Common myeloid progenitor, CD34-positive (primary cell): ENCODE measurements at regions not wholly inside any gene's neighbourhood (a gene's known extent, or its start where the extent isn't known, plus 50 kb on each side); places are given as distances from the start of the nearest gene placed in this dataset.

ENCODE experiments used
- CTCF ChIA-PET: fragments of 350-600 bp; sonication (Branson Sonifier 250); formaldehyde crosslinking; loops from one replicate; lab custom pipeline; 2021; ENCODE audit warnings: antibody characterized with exemption; lab: Charles Lee
- POLR2A ChIA-PET: fragments of 350-600 bp; sonication (Branson Sonifier 250); formaldehyde crosslinking; loops from one replicate; lab custom pipeline; 2021; ENCODE audit warnings: antibody characterized with exemption; lab: Charles Lee
- DNase-seq, 3 donors: peaks; one replicate each; pipeline versions ENCODE4 v3.0.0 to v3.0.0-alpha.2; 2013
- H3K27ac ChIP-seq, 2 experiments: 1 replicate in 1 of 2; 2 replicates in 1 of 2; pipeline ENCODE4 v1.7.0; 2013; ENCODE audit warnings: inconsistent platforms in 2 of 2, low read length in 2 of 2, mild to moderate bottlenecking in 2 of 2, low read depth in 1 of 2, moderate library complexity in 1 of 2; ENCODE audit not compliant: severe bottlenecking in 2 of 2, insufficient read depth in 1 of 2, poor library complexity in 1 of 2
- H3K27me3 ChIP-seq, 5 experiments: replicated peaks in 2 of 5; 1 replicate in 3 of 5; 2 replicates in 2 of 5; pipeline versions ENCODE4 v1.6.1 to v1.7.0; 2013; ENCODE audit warnings: low read length in 4 of 5, mild to moderate bottlenecking in 2 of 5, moderate library complexity in 2 of 5, inconsistent platforms in 1 of 5; ENCODE audit not compliant: insufficient read depth in 5 of 5, control insufficient read depth in 4 of 5
- H3K36me3 ChIP-seq, 4 experiments: 1 replicate in 2 of 4; 2 replicates in 2 of 4; pipeline versions ENCODE4 v1.6.1 to v1.7.0; 2013; ENCODE audit warnings: low read length in 3 of 4, control low read depth in 1 of 4, mild to moderate bottlenecking in 1 of 4; ENCODE audit not compliant: control insufficient read depth in 4 of 4, insufficient read depth in 4 of 4
- H3K4me1 ChIP-seq, 4 experiments: 1 replicate in 3 of 4; 2 replicates in 1 of 4; pipeline versions ENCODE4 v1.6.1 to v1.7.1; 2013; ENCODE audit warnings: low read length in 3 of 4, mild to moderate bottlenecking in 3 of 4, control low read depth in 1 of 4, inconsistent platforms in 1 of 4, moderate library complexity in 1 of 4; ENCODE audit not compliant: control insufficient read depth in 4 of 4, insufficient read depth in 4 of 4; ENCODE audit errors: control extremely low read depth in 1 of 4
- H3K4me3 ChIP-seq, 7 experiments: 1 replicate in 4 of 7; 2 replicates in 3 of 7; pipeline versions ENCODE4 v1.5.1 to v1.7.0; 2013; ENCODE audit warnings: mild to moderate bottlenecking in 7 of 7, low read length in 6 of 7, moderate library complexity in 6 of 7, inconsistent platforms in 2 of 7, low read depth in 2 of 7, control low read depth in 1 of 7; ENCODE audit not compliant: insufficient read depth in 4 of 7, control insufficient read depth in 1 of 7; ENCODE audit errors: extremely low read depth in 1 of 7
- H3K9me3 ChIP-seq, 5 experiments: 1 replicate in 4 of 5; 2 replicates in 1 of 5; pipeline versions ENCODE4 v1.6.1 to v1.7.1; 2013; ENCODE audit warnings: low read length in 4 of 5, mild to moderate bottlenecking in 2 of 5, inconsistent platforms in 1 of 5, low read depth in 1 of 5, moderate library complexity in 1 of 5; ENCODE audit not compliant: control insufficient read depth in 4 of 5, insufficient read depth in 2 of 5; ENCODE audit errors: control extremely low read depth in 1 of 5
- WGBS: methylation state at CpG from one replicate; pipeline ENCODE4 v1.1.5; 2013; ENCODE audit not compliant: insufficient coverage; 5-methylcytosine and 5-hydroxymethylcytosine counted together

GRCh38 chr1:229752679-229753078 lies 126.6 kb downstream of the URB2 start:
- H3K27me3 ChIP-seq, result peaks cover 0 to 2% (median 0%) of the 10 kb centered on the region in 5 experiments
- peaks cover 0 to 16% (median 4%) of the 10 kb centered on the region in 4 experiments for H3K4me1 ChIP-seq
- 96% methylated on average over 4 of the region's 5 CpGs for WGBS
- H3K27ac ChIP-seq, result no peak overlapping the region
- H3K36me3 ChIP-seq, result no peaks in the 10 kb centered on the region
- POLR2A ChIA-PET, result no interaction called here
- H3K9me3 ChIP-seq, result peaks cover 0 to 6% (median 0%) of the 10 kb centered on the region in 5 experiments
- CTCF ChIA-PET, result no interaction called here
- H3K4me3 ChIP-seq, result no peak overlapping the region
- no peak for DNase-seq

DNA sequence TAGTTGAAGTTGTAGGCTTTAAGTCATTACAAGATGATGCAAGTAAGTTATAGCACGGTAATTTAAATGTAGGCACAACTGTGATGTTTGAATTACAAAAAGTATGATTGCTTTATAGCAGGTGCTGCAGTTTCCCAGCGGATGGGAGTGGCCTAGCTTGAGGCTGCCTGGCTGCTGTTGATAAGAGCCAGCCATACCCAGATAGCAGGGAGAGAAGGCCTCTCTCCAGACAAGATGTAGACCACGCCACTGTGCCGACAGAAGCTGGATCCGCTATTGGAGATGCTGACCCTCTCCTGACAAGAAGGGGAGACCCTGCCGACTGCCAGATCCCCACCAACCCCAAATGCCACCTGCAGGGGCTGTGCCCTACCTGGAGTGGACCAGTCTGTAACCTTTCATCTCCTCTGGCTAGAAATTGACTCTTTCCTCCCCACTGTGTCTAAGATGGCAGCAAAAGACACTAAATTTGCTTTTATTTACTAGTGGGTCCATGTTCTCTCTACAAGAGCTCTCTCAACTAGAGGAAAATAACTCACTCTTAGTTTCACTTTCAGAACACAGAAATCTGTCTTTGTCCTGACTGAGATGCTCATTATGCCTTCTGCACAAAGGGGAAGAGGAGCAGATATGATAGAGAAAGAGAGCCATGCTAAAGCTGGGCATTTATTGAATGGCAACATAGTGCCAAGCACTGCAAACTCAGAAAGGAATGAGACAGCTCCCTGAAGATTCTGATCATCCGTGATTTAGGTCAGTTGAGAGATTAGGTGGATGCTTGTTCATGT lies 127.9 kb downstream of the URB2 start:
- H3K9me3 ChIP-seq, result peaks cover 0 to 6% (median 0%) of the 10 kb centered on the region in 5 experiments
- peak overlapping the region in 5 of 7 experiments; percentile 10 to 71 (median 58) for H3K4me3 ChIP-seq
- ChIA-PET POLR2A (interaction anchor here (0.6 kb wide), 1 partner anchor 520 kb away, joined by 4 read pairs; no protein-coding TSS in a partner anchor), CTCF (interaction anchor here (0.9 kb wide), 1 partner anchor 29 kb away, joined by 3 read pairs; no protein-coding TSS in a partner anchor)
- peaks cover 0 to 16% (median 4%) of the 10 kb centered on the region in 4 experiments for H3K4me1 ChIP-seq
- WGBS, result 0% methylated on average over 6 of the region's 7 CpGs
- peak overlapping the region in 1 of 2 experiments; percentile 77 for H3K27ac ChIP-seq
- peaks cover 0 to 2% (median 0%) of the 10 kb centered on the region in 5 experiments for H3K27me3 ChIP-seq
- H3K36me3 ChIP-seq, result no peaks in the 10 kb centered on the region
- peak; percentile 78 to 92 (median 87) for DNase-seq

- WGBS, result 100% methylated on average over 3 of the region's 4 CpGs
- Histone ChIP-seq H3K4me3 (no peak overlapping the region), H3K36me3 (no peaks in the 10 kb centered on the region), H3K27ac (no peak overlapping the region), H3K9me3 (peaks cover 0 to 6% (median 0%) of the 10 kb centered on the region in 5 experiments), H3K27me3 (peaks cover 0 to 2% (median 0%) of the 10 kb centered on the region in 5 experiments), H3K4me1 (peaks cover 0 to 16% (median 4%) of the 10 kb centered on the region in 4 experiments)
- POLR2A ChIA-PET, result no interaction called here
- no peak for DNase-seq
- CTCF ChIA-PET, result no interaction called here
These were observed 130.6 kb downstream of the URB2 start for GRCh38 chr1:229756666-229757065.

DNA sequence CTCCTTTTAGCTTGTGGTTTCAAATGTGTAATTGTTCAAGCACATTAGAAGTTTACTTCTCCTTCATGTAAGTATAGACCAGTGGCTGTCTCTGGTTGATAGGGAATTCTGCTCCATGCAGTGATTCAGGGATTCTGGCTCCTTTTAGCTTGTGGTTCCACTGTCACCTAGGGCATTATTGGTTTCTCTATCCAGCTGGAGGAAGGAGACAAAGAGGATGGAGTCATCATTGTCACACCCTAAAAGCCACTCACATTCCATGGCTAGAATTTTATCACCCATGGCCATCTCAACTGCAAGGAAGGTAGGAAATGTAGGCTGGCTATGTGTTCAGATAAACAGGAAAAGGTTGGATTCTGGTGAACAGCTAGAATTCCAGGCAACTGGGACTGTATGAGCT lies 131.2 kb downstream of the URB2 start:
- DNase-seq, result no peak
- no peak overlapping the region for H3K27ac ChIP-seq
- H3K4me1 ChIP-seq, result peaks cover 0 to 16% (median 4%) of the 10 kb centered on the region in 4 experiments
- H3K27me3 ChIP-seq, result peaks cover 0 to 2% (median 0%) of the 10 kb centered on the region in 5 experiments
- ChIA-PET POLR2A (no interaction called here), CTCF (no interaction called here)
- H3K9me3 ChIP-seq, result peaks cover 0 to 6% (median 0%) of the 10 kb centered on the region in 5 experiments
- H3K36me3 ChIP-seq, result no peaks in the 10 kb centered on the region
- no peak overlapping the region for H3K4me3 ChIP-seq

GRCh38 chr1:229758101-229759036 lies 132.3 kb downstream of the URB2 start:
- H3K9me3 ChIP-seq, result peaks cover 0 to 6% (median 0%) of the 10 kb centered on the region in 5 experiments
- no peak for DNase-seq
- H3K27me3 ChIP-seq, result peaks cover 0 to 2% (median 0%) of the 10 kb centered on the region in 5 experiments
- H3K4me3 ChIP-seq, result no peak overlapping the region
- H3K36me3 ChIP-seq, result no peaks in the 10 kb centered on the region
- H3K4me1 ChIP-seq, result peaks cover 0 to 13% (median 4%) of the 10 kb centered on the region in 4 experiments
- 95% methylated on average over 10 of the region's 15 CpGs for WGBS
- CTCF ChIA-PET, result no interaction called here
- no peak overlapping the region for H3K27ac ChIP-seq
- POLR2A ChIA-PET, result no interaction called here

DNA sequence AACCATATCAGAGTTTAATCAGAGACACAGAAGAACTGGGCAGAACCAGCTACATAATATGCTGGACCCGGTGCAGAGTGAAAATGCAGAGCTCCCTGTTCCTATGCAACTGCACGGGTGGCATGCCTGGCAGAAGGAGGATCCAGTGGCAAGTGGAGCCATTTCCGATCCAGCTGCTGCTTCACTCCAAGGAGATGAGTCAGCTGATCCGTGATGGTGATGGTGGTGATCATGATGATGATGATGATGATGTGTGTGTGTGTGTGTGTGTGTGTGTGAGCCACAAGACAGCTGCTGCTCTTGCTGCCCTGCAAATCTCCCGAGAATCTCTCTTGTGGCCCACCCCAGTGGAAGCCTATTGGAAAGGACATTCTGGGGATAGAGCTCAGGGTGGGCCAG lies 133.0 kb downstream of the URB2 start:
- Histone ChIP-seq H3K4me1 (peaks cover 0 to 6% (median 1%) of the 10 kb centered on the region in 4 experiments), H3K27me3 (peaks cover 0 to 1% (median 0%) of the 10 kb centered on the region in 5 experiments), H3K4me3 (no peak overlapping the region), H3K36me3 (no peaks in the 10 kb centered on the region), H3K9me3 (peaks cover 0 to 6% (median 0%) of the 10 kb centered on the region in 5 experiments), H3K27ac (no peak overlapping the region)
- WGBS, result 100% methylated on average over 5 of the region's 5 CpGs
- no peak for DNase-seq
- ChIA-PET CTCF (no interaction called here), POLR2A (no interaction called here)
